PC-9 (cell line): ENCODE measurements at regions not wholly inside any gene's neighbourhood (a gene's known extent, or its start where the extent isn't known, plus 50 kb on each side); places are given as distances from the start of the nearest gene placed in this dataset.

Experiments
- CTCF ChIP-seq: fragments of 200-600 bp; sonication (generic); conservative IDR thresholded peaks from 2 replicates; pipeline ENCODE4 v1.6.1; 2017; ENCODE audit warnings: mixed run types, antibody characterized with exemption, mild to moderate bottlenecking, moderate library complexity
- EZH2 ChIP-seq: fragments of 200-600 bp; sonication (generic); IDR thresholded peaks from 2 replicates; pipeline ENCODE4 v1.8.0; 2017; ENCODE audit warnings: antibody characterized with exemption, low read depth

GRCh38 chr3:16820485-16820884 is 64.3 kb upstream of the PLCL2 start:
- TF ChIP-seq EZH2 = no peak
- TF ChIP-seq CTCF = no peak
